WTC11 (cell line): ENCODE measurements at regions not wholly inside any gene's neighbourhood (a gene's known extent, or its start where the extent isn't known, plus 50 kb on each side); places are given as distances from the start of the nearest gene placed in this dataset.

Source experiments
- ATAC-seq: fragments of 200-7000 bp; cut with Tn5 transposase; 2 replicates; pipeline ENCODE4 v1.10.0; 2021; ENCODE audit warnings: mild to moderate bottlenecking, moderate library complexity
- CTCF ChIA-PET: fragments of 300-600 bp; sonication (Branson Sonifier 250); formaldehyde crosslinking; loops from one replicate; lab custom pipeline; 2021; ENCODE audit warnings: antibody characterized with exemption; lab: Charles Lee
- POLR2A ChIA-PET: fragments of 350-600 bp; sonication (Branson Sonifier 250); formaldehyde crosslinking; loops from one replicate; lab custom pipeline; 2021; ENCODE audit warnings: antibody characterized with exemption; lab: Charles Lee
- DNase-seq: peaks from one replicate; pipeline ENCODE4 v3.0.0; 2021; ENCODE audit warnings: low spot score
- H3K27ac Mint-ChIP-seq: 2 replicates; pipeline ENCODE4 v1.8.0; 2021; ENCODE audit warnings: mixed read lengths
- H3K27me3 Mint-ChIP-seq: 2 replicates; pipeline ENCODE4 v1.8.0; 2021; ENCODE audit warnings: low read depth, mild to moderate bottlenecking, moderate library complexity, mixed read lengths
- H3K36me3 Mint-ChIP-seq: 2 replicates; pipeline ENCODE4 v1.8.0; 2021; ENCODE audit warnings: mixed read lengths
- H3K4me1 Mint-ChIP-seq: 2 replicates; pipeline ENCODE4 v1.8.0; 2022; ENCODE audit warnings: mixed read lengths
- H3K4me3 Mint-ChIP-seq: 2 replicates; pipeline ENCODE4 v1.8.0; 2021; ENCODE audit warnings: mild to moderate bottlenecking, moderate library complexity, mixed read lengths
- H3K9me3 Mint-ChIP-seq: 2 replicates; pipeline ENCODE4 v1.8.0; 2021; ENCODE audit warnings: mixed read lengths
- CREB1 ChIP-seq: sonication (generic); formaldehyde crosslinking; IDR thresholded peaks from 2 replicates; pipeline ENCODE4 v1.8.0; 2023; ENCODE audit warnings: mild to moderate bottlenecking, missing genetic modification reagents
- CREM ChIP-seq: sonication (generic); formaldehyde crosslinking; IDR thresholded peaks from 2 replicates; pipeline ENCODE4 v1.8.1; 2022; ENCODE audit warnings: mild to moderate bottlenecking, missing genetic modification reagents, moderate library complexity
- ELF4 ChIP-seq: sonication (generic); formaldehyde crosslinking; IDR thresholded peaks from 2 replicates; pipeline ENCODE4 v1.8.1; 2022; ENCODE audit warnings: low read depth, mild to moderate bottlenecking, moderate library complexity, missing genetic modification reagents
- FOXJ3 ChIP-seq: sonication (generic); formaldehyde crosslinking; IDR thresholded peaks from 2 replicates; pipeline ENCODE4 v1.9.0; 2021; ENCODE audit warnings: missing genetic modification reagents, mild to moderate bottlenecking, borderline replicate concordance
- FOXK1 ChIP-seq: sonication (generic); formaldehyde crosslinking; IDR thresholded peaks from 2 replicates; pipeline ENCODE4 v1.8.0; 2022; ENCODE audit warnings: mild to moderate bottlenecking, moderate library complexity, missing genetic modification reagents
- GRHL2 ChIP-seq: fragments of 250-450 bp; sonication (Bioruptor Pico); IDR thresholded peaks from 2 replicates; pipeline ENCODE4 v1.8.0; 2022; ENCODE audit warnings: mild to moderate bottlenecking, moderate library complexity; ENCODE audit not compliant: insufficient replicate concordance, severe bottlenecking
- JAZF1 ChIP-seq: fragments of 250-450 bp; sonication (Bioruptor Pico); IDR thresholded peaks from 2 replicates; pipeline ENCODE4 v1.9.0; 2021; ENCODE audit warnings: moderate library complexity, mild to moderate bottlenecking, inconsistent platforms
- NFATC4 ChIP-seq: fragments of 250-450 bp; sonication (Bioruptor Pico); IDR thresholded peaks from 2 replicates; pipeline ENCODE4 v1.9.0; 2021; ENCODE audit warnings: mild to moderate bottlenecking
- NFYB ChIP-seq: sonication (generic); formaldehyde crosslinking; conservative IDR thresholded peaks from 2 replicates; pipeline ENCODE4 v1.8.0; 2022; ENCODE audit warnings: low read depth, missing genetic modification reagents
- NR2C2 ChIP-seq: sonication (generic); formaldehyde crosslinking; IDR thresholded peaks from 2 replicates; pipeline ENCODE4 v1.8.0; 2022; ENCODE audit warnings: mild to moderate bottlenecking, missing genetic modification reagents
- NR3C1 ChIP-seq: sonication (generic); formaldehyde crosslinking; conservative IDR thresholded peaks from 2 replicates; pipeline ENCODE4 v1.8.1; 2023; ENCODE audit warnings: low read depth, mild to moderate bottlenecking, missing genetic modification reagents
- PRRX2 ChIP-seq: fragments of 250-450 bp; sonication (Bioruptor Pico); IDR thresholded peaks from 2 replicates; pipeline ENCODE4 v1.8.0; 2021; ENCODE audit warnings: mild to moderate bottlenecking
- SMAD3 ChIP-seq: sonication (generic); formaldehyde crosslinking; IDR thresholded peaks from 2 replicates; pipeline ENCODE4 v1.8.0; 2022; ENCODE audit warnings: missing genetic modification reagents, mild to moderate bottlenecking, borderline replicate concordance
- TEAD4 ChIP-seq: sonication (generic); formaldehyde crosslinking; IDR thresholded peaks from 2 replicates; pipeline ENCODE4 v1.8.0; 2022; ENCODE audit warnings: mild to moderate bottlenecking, missing genetic modification reagents
- TP53 ChIP-seq: sonication (generic); formaldehyde crosslinking; IDR thresholded peaks from 2 replicates; pipeline ENCODE4 v1.8.1; 2023; ENCODE audit warnings: mild to moderate bottlenecking, missing genetic modification reagents
- ZBTB21 ChIP-seq: sonication (generic); formaldehyde crosslinking; IDR thresholded peaks from 2 replicates; pipeline ENCODE4 v1.8.1; 2023; ENCODE audit warnings: mild to moderate bottlenecking, missing genetic modification reagents, borderline replicate concordance
- TF ChIP-seq, protein P1 (sequence below): sonication (generic); formaldehyde crosslinking; IDR thresholded peaks from 2 replicates; pipeline ENCODE4 v1.8.1; 2023; ENCODE audit warnings: mild to moderate bottlenecking, missing genetic modification reagents, moderate library complexity
- TF ChIP-seq, protein P2 (sequence below): sonication (generic); formaldehyde crosslinking; IDR thresholded peaks from 2 replicates; pipeline ENCODE4 v1.8.1; 2022; ENCODE audit warnings: low read depth, mild to moderate bottlenecking, moderate library complexity, missing genetic modification reagents, borderline replicate concordance
- TF ChIP-seq, protein P3 (sequence below): sonication (generic); formaldehyde crosslinking; IDR thresholded peaks from 2 replicates; pipeline ENCODE4 v1.8.1; 2022; ENCODE audit warnings: mild to moderate bottlenecking, missing genetic modification reagents, moderate library complexity, borderline replicate concordance
- TF ChIP-seq, protein P4 (sequence below): sonication (generic); formaldehyde crosslinking; conservative IDR thresholded peaks from 2 replicates; pipeline ENCODE4 v1.8.1; 2022; ENCODE audit warnings: mild to moderate bottlenecking, missing genetic modification reagents
- TF ChIP-seq, protein P5 (sequence below): fragments of 250-450 bp; sonication (Bioruptor Pico); IDR thresholded peaks from 2 replicates; pipeline ENCODE4 v2.1.2; 2022; ENCODE audit warnings: mild to moderate bottlenecking, moderate library complexity
- TF ChIP-seq, protein P6 (sequence below): sonication (generic); formaldehyde crosslinking; IDR thresholded peaks from 2 replicates; pipeline ENCODE4 v1.8.0; 2022; ENCODE audit warnings: mild to moderate bottlenecking, missing genetic modification reagents
- TF ChIP-seq, protein P7 (sequence below): fragments of 250-450 bp; sonication (Bioruptor Pico); IDR thresholded peaks from 2 replicates; pipeline ENCODE4 v1.8.0; 2021; ENCODE audit warnings: mild to moderate bottlenecking

DNA sequence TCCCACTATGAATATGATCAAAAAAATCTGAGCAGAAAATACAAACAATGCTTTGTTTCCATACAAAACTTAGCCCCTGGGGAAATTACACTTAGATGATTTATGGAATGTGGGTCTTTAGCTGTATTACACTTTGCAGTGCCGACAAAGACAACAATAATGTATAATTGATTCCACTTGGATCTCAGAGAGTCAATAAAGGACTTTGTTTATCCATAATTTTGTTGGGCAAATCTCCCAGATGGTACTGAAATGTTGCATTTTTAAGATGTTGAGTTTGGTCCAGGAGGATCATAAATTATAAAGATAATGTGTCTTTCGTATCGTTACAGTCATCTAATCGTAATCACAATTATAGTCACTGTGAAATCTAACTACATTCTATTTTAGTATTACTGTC is 66.9 kb upstream of the DOCK1 start:
- CTCF ChIA-PET = interaction anchor here (1.2 kb wide), 1 partner anchor 9 kb away, joined by 3 read pairs; no protein-coding TSS in a partner anchor

DNA sequence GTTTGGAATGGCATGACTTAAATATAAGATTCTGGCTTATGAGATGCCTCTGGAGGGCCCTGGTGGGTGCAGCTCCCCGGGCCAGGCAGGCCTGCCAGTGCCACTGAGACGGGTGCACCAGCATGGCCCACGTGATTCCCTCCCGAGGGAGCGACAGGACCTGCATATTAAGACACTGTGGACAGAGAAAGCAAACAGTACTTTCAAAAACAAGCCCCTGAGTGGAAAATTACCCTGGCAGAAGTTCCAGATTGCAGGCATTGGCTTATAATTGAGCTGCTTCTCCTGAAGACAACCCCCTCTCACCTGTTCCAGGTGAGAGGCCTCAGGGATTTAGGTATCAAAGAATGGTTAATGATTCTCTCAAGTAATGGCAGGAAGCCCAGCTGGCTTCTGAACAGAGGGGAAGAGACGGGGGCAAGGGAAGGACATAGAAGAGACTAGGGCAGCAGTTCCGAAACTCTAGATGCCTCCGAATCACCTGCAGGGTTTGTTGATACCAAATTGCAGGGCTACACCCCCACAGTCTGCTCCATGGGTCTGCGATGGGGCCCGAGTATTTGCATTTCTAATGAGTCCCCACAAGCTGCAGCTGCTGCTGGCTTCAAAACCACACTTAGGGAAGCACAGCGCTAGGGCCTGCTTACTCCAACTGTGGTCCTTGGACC is 66.0 kb upstream of the DOCK1 start:
- peaks cover 53% of the 10 kb centered on the region for H3K4me1 Mint-ChIP-seq
- H3K27me3 Mint-ChIP-seq = peaks cover 7% of the 10 kb centered on the region; the same call in 1 of the 2 replicates
- CTCF ChIA-PET = interaction anchor here (1.0 kb wide), 1 partner anchor 11 kb away, joined by 3 read pairs; no protein-coding TSS in a partner anchor
- TF ChIP-seq JAZF1 = no peak
- TF ChIP-seq SMAD3 (CRISPR knock-in tag) = no peak
- TF ChIP-seq, protein P1, sequence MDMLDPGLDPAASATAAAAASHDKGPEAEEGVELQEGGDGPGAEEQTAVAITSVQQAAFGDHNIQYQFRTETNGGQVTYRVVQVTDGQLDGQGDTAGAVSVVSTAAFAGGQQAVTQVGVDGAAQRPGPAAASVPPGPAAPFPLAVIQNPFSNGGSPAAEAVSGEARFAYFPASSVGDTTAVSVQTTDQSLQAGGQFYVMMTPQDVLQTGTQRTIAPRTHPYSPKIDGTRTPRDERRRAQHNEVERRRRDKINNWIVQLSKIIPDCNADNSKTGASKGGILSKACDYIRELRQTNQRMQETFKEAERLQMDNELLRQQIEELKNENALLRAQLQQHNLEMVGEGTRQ (CRISPR knock-in tag) = peak; percentile 51
- TF ChIP-seq PRRX2 (CRISPR knock-in tag) = no peak
- TF ChIP-seq FOXJ3 = no peak
- no peak for TF ChIP-seq NFATC4 (CRISPR knock-in tag)
- TF ChIP-seq, all 79 proteins: peak for 1
- H3K9me3 Mint-ChIP-seq = peaks cover 6% of the 10 kb centered on the region
- DNase-seq (peak; percentile 36), ATAC-seq (peak; percentile 78)
- POLR2A ChIA-PET = no interaction called here
- 0 out of 2 replicates have a peak, but pooled peaks cover 2% of the 10 kb centered on the region for H3K36me3 Mint-ChIP-seq
- peak overlapping the region; percentile 35 for H3K4me3 Mint-ChIP-seq
- H3K27ac Mint-ChIP-seq = peak overlapping the region; percentile 89

More for the DNA sequence above, 66.9 kb upstream of the DOCK1 start:
- DNase-seq = no peak
- TF ChIP-seq ELF4 = no peak
- H3K27me3 Mint-ChIP-seq = peaks cover 7% of the 10 kb centered on the region; the same call in 1 of the 2 replicates
- H3K27ac Mint-ChIP-seq = peak overlapping the region; percentile 12; the same call in 1 of the 2 replicates
- H3K4me1 Mint-ChIP-seq = peaks cover 53% of the 10 kb centered on the region
- H3K36me3 Mint-ChIP-seq = 0 out of 2 replicates have a peak, but pooled peaks cover 2% of the 10 kb centered on the region
- POLR2A ChIA-PET = no interaction called here
- ATAC-seq = no peak
- no peak overlapping the region for H3K4me3 Mint-ChIP-seq
- H3K9me3 Mint-ChIP-seq = peaks cover 6% of the 10 kb centered on the region

DNA sequence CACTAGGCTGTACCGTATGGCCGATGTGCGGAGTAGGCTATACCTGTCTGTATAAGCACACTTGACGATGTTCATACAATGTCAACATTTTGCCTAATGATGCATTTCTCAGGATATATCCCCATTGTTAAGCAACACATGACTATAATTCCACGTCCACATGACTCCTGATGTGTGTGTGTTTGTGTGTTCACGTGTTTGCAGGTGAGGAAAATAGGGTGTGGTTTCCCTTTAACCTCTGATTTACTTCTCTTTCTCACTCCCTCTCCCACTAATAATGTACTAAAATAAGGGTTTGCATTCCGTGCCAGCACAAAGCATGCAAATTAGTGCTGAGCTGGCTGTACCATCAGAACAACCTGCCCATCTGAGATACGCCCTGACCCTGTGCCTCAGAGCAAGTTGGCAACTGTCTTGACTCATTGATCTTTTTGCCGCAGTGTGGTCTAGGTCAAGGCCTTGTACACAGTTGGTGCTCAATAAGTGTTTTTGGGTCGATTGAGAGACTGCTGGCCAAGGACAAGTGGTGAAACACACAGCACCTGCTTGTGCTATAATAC is 64.6 kb upstream of the DOCK1 start:
- DNase-seq = no peak
- CTCF ChIA-PET = no interaction called here
- ATAC-seq = no peak

DNA sequence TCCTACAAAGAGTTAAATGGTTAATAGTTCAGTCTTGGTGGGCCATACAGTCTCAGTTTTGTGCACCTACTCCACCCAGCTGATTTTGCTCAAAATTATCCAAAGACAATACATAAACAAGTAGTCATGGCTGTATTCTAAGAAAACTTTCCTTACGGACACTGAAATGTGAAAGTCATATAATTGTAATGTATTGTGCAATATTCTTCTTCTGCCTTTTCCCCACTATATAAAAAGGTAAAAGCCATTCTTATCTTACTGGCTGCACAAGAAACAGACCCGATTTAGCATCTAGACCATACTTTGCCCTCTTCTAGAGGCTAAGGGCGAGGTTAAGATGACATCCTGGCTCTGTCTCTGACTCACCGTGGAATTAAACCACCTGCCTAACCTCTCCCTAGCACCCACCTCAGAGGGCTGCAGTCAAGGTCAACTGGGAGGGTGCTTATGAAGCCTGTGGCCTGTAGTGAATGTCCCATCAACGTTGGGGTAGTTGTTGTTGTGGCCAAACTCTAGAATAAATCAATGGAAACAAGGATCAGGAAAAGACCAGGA is 63.8 kb upstream of the DOCK1 start:
- Mint-ChIP-seq H3K4me1 (peaks cover 53% of the 10 kb centered on the region), H3K4me3 (no peak overlapping the region), H3K27me3 (peaks cover 7% of the 10 kb centered on the region; the same call in 1 of the 2 replicates), H3K36me3 (0 out of 2 replicates have a peak, but pooled peaks cover 2% of the 10 kb centered on the region), H3K9me3 (peaks cover 10% of the 10 kb centered on the region), H3K27ac (no peak overlapping the region)
- ATAC-seq = no peak
- CTCF ChIA-PET = no interaction called here
- DNase-seq = no peak
- POLR2A ChIA-PET = no interaction called here
- no peak for TF ChIP-seq TEAD4 (CRISPR knock-in tag)
- no peak for TF ChIP-seq TP53
- TF ChIP-seq, protein P2, sequence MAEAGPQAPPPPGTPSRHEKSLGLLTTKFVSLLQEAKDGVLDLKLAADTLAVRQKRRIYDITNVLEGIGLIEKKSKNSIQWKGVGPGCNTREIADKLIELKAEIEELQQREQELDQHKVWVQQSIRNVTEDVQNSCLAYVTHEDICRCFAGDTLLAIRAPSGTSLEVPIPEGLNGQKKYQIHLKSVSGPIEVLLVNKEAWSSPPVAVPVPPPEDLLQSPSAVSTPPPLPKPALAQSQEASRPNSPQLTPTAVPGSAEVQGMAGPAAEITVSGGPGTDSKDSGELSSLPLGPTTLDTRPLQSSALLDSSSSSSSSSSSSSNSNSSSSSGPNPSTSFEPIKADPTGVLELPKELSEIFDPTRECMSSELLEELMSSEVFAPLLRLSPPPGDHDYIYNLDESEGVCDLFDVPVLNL = no peak
- TF ChIP-seq, protein P3, sequence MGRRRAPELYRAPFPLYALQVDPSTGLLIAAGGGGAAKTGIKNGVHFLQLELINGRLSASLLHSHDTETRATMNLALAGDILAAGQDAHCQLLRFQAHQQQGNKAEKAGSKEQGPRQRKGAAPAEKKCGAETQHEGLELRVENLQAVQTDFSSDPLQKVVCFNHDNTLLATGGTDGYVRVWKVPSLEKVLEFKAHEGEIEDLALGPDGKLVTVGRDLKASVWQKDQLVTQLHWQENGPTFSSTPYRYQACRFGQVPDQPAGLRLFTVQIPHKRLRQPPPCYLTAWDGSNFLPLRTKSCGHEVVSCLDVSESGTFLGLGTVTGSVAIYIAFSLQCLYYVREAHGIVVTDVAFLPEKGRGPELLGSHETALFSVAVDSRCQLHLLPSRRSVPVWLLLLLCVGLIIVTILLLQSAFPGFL (CRISPR knock-in tag) = no peak
- TF ChIP-seq, protein P4, sequence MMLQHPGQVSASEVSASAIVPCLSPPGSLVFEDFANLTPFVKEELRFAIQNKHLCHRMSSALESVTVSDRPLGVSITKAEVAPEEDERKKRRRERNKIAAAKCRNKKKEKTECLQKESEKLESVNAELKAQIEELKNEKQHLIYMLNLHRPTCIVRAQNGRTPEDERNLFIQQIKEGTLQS (CRISPR knock-in tag) = no peak
- TF ChIP-seq, protein P5, sequence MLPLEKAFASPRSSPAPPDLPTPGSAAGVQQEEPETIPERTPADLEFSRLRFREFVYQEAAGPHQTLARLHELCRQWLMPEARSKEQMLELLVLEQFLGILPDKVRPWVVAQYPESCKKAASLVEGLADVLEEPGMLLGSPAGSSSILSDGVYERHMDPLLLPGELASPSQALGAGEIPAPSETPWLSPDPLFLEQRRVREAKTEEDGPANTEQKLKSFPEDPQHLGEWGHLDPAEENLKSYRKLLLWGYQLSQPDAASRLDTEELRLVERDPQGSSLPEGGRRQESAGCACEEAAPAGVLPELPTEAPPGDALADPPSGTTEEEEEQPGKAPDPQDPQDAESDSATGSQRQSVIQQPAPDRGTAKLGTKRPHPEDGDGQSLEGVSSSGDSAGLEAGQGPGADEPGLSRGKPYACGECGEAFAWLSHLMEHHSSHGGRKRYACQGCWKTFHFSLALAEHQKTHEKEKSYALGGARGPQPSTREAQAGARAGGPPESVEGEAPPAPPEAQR (CRISPR knock-in tag) = no peak
- no peak for TF ChIP-seq GRHL2
- TF ChIP-seq NFYB (CRISPR knock-in tag) = no peak

More for the DNA sequence above, 64.6 kb upstream of the DOCK1 start:
- Mint-ChIP-seq H3K27ac (peak overlapping the region; percentile 89; the same call in 1 of the 2 replicates), H3K9me3 (peaks cover 10% of the 10 kb centered on the region), H3K27me3 (peaks cover 7% of the 10 kb centered on the region; the same call in 1 of the 2 replicates), H3K4me1 (peaks cover 53% of the 10 kb centered on the region), H3K36me3 (0 out of 2 replicates have a peak, but pooled peaks cover 2% of the 10 kb centered on the region), H3K4me3 (no peak overlapping the region; the same call in 1 of the 2 replicates)
- POLR2A ChIA-PET = no interaction called here
- TF ChIP-seq ELF4 (no peak), FOXK1 (CRISPR knock-in tag) (no peak), ZBTB21 (CRISPR knock-in tag) (no peak), NR3C1 (CRISPR knock-in tag) (no peak), CREB1 (no peak), CREM (CRISPR knock-in tag) (no peak), NR2C2 (no peak)
- TF ChIP-seq, protein P6, sequence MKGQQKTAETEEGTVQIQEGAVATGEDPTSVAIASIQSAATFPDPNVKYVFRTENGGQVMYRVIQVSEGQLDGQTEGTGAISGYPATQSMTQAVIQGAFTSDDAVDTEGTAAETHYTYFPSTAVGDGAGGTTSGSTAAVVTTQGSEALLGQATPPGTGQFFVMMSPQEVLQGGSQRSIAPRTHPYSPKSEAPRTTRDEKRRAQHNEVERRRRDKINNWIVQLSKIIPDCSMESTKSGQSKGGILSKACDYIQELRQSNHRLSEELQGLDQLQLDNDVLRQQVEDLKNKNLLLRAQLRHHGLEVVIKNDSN (CRISPR knock-in tag) = no peak
- TF ChIP-seq, protein P7, sequence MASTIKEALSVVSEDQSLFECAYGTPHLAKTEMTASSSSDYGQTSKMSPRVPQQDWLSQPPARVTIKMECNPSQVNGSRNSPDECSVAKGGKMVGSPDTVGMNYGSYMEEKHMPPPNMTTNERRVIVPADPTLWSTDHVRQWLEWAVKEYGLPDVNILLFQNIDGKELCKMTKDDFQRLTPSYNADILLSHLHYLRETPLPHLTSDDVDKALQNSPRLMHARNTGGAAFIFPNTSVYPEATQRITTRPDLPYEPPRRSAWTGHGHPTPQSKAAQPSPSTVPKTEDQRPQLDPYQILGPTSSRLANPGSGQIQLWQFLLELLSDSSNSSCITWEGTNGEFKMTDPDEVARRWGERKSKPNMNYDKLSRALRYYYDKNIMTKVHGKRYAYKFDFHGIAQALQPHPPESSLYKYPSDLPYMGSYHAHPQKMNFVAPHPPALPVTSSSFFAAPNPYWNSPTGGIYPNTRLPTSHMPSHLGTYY = no peak
